Osteocyte (in vitro differentiated cells): ENCODE measurements at regions not wholly inside any gene's neighbourhood (a gene's known extent, or its start where the extent isn't known, plus 50 kb on each side); places are given as distances from the start of the nearest gene placed in this dataset.
A peak's percentile ranks its signal among the peaks of the same experiment; 100 is the strongest.

Experiments used
- DNase-seq: peaks from one replicate; pipeline ENCODE4 v3.0.0; 2021; ENCODE audit warnings: mixed read lengths; ENCODE audit not compliant: unreplicated experiment; ENCODE audit errors: extremely low spot score
- H3K27ac Mint-ChIP-seq: one replicate; pipeline ENCODE4 v1.8.0; 2021; ENCODE audit warnings: mild to moderate bottlenecking, mixed read lengths; ENCODE audit not compliant: unreplicated experiment
- H3K27me3 Mint-ChIP-seq: one replicate; pipeline ENCODE4 v1.8.0; 2021; ENCODE audit warnings: mixed read lengths; ENCODE audit not compliant: unreplicated experiment
- H3K36me3 Mint-ChIP-seq: one replicate; pipeline ENCODE4 v1.8.0; 2021; ENCODE audit warnings: mixed read lengths; ENCODE audit not compliant: unreplicated experiment
- H3K4me1 Mint-ChIP-seq: one replicate; pipeline ENCODE4 v1.8.0; 2021; ENCODE audit warnings: mixed read lengths; ENCODE audit not compliant: unreplicated experiment
- H3K4me3 Mint-ChIP-seq: one replicate; pipeline ENCODE4 v1.8.0; 2021; ENCODE audit warnings: mild to moderate bottlenecking, moderate library complexity, mixed read lengths; ENCODE audit not compliant: unreplicated experiment
- H3K9me3 Mint-ChIP-seq: one replicate; pipeline ENCODE4 v1.8.0; 2021; ENCODE audit warnings: mixed read lengths; ENCODE audit not compliant: unreplicated experiment
- CTCF ChIP-seq: fragments of 200-600 bp; sonication (generic); IDR thresholded peaks from 2 replicates; pipeline ENCODE4 v1.5.0; 2021; ENCODE audit warnings: antibody characterized with exemption, mild to moderate bottlenecking, moderate library complexity

- no peak for DNase-seq
- H3K4me1 Mint-ChIP-seq = no peaks in the 10 kb centered on the region
- H3K27ac Mint-ChIP-seq = no peak overlapping the region
- H3K36me3 Mint-ChIP-seq = no peaks in the 10 kb centered on the region
- peaks cover 3% of the 10 kb centered on the region for H3K9me3 Mint-ChIP-seq
- H3K4me3 Mint-ChIP-seq = no peak overlapping the region
- H3K27me3 Mint-ChIP-seq = no peaks in the 10 kb centered on the region
- no peak for TF ChIP-seq CTCF
Measured at GRCh38 chrX:104316739-104317138, 62.0 kb upstream of the ESX1 start.

- H3K4me3 Mint-ChIP-seq = no peak overlapping the region
- TF ChIP-seq CTCF = no peak
- no peak for DNase-seq
- no peaks in the 10 kb centered on the region for H3K27me3 Mint-ChIP-seq
- H3K4me1 Mint-ChIP-seq = no peaks in the 10 kb centered on the region
- peaks cover 3% of the 10 kb centered on the region for H3K9me3 Mint-ChIP-seq
- H3K27ac Mint-ChIP-seq = no peak overlapping the region
- H3K36me3 Mint-ChIP-seq = no peaks in the 10 kb centered on the region
Measured at GRCh38 chrX:104315555-104315954, 60.8 kb upstream of the ESX1 start.

- no peak overlapping the region for H3K4me3 Mint-ChIP-seq
- H3K27me3 Mint-ChIP-seq = no peaks in the 10 kb centered on the region
- H3K9me3 Mint-ChIP-seq = no peaks in the 10 kb centered on the region
- DNase-seq = no peak
- TF ChIP-seq CTCF = no peak
- H3K36me3 Mint-ChIP-seq = no peaks in the 10 kb centered on the region
- no peak overlapping the region for H3K27ac Mint-ChIP-seq
- no peaks in the 10 kb centered on the region for H3K4me1 Mint-ChIP-seq
Measured at GRCh38 chrX:104310657-104311254, 56.0 kb upstream of the ESX1 start.

- H3K9me3 Mint-ChIP-seq = no peaks in the 10 kb centered on the region
- H3K4me1 Mint-ChIP-seq = no peaks in the 10 kb centered on the region
- no peak for DNase-seq
- H3K27ac Mint-ChIP-seq = no peak overlapping the region
- TF ChIP-seq CTCF = peak; percentile 50
- no peaks in the 10 kb centered on the region for H3K27me3 Mint-ChIP-seq
- peak overlapping the region; percentile 20 for H3K4me3 Mint-ChIP-seq
- H3K36me3 Mint-ChIP-seq = no peaks in the 10 kb centered on the region
Measured at GRCh38 chrX:104310090-104310489, 55.4 kb upstream of the ESX1 start.

- Mint-ChIP-seq H3K36me3 (no peaks in the 10 kb centered on the region), H3K4me1 (no peaks in the 10 kb centered on the region), H3K4me3 (no peak overlapping the region), H3K27me3 (no peaks in the 10 kb centered on the region), H3K27ac (no peak overlapping the region), H3K9me3 (no peaks in the 10 kb centered on the region)
- no peak for TF ChIP-seq CTCF
- no peak for DNase-seq
Measured at GRCh38 chrX:104309169-104309568, 54.4 kb upstream of the ESX1 start.
